Endodermal cell (in vitro differentiated cells): ENCODE measurements at regions not wholly inside any gene's neighbourhood (a gene's known extent, or its start where the extent isn't known, plus 50 kb on each side); places are given as distances from the start of the nearest gene placed in this dataset.

Experiments used
- DNase-seq: peaks from one replicate; pipeline ENCODE4 v3.0.0-alpha.2; 2017
- H3K27ac ChIP-seq: 2 replicates; pipeline ENCODE4 v1.5.1; 2013; ENCODE audit warnings: mild to moderate bottlenecking, low read depth, low read length, moderate library complexity
- H3K27me3 ChIP-seq: 2 replicates; pipeline ENCODE4 v1.6.1; 2013; ENCODE audit warnings: mild to moderate bottlenecking, low read length, moderate library complexity; ENCODE audit not compliant: insufficient read depth, control insufficient read depth, poor library complexity, severe bottlenecking
- H3K36me3 ChIP-seq: 2 replicates; pipeline ENCODE4 v1.7.0; 2013; ENCODE audit warnings: mild to moderate bottlenecking, low read length, moderate library complexity; ENCODE audit not compliant: control insufficient read depth, insufficient read depth
- H3K4me1 ChIP-seq: one replicate; pipeline ENCODE4 v1.7.0; 2013; ENCODE audit warnings: low read length; ENCODE audit not compliant: control insufficient read depth, insufficient read depth
- H3K4me3 ChIP-seq: 2 replicates; pipeline ENCODE4 v1.5.1; 2013; ENCODE audit warnings: mild to moderate bottlenecking, low read length, moderate library complexity
- H3K9ac ChIP-seq: 2 replicates; pipeline ENCODE4 v1.6.1; 2013; ENCODE audit warnings: mild to moderate bottlenecking, low read length, moderate library complexity; ENCODE audit not compliant: poor library complexity, severe bottlenecking; ENCODE audit errors: extremely low read depth
- H3K9me3 ChIP-seq: 2 replicates; pipeline ENCODE4 v1.6.1; 2013; ENCODE audit warnings: mild to moderate bottlenecking, low read length, moderate library complexity; ENCODE audit not compliant: control insufficient read depth
- H3K27ac Mint-ChIP-seq: 2 replicates; pipeline ENCODE4 v1.8.0; 2020; ENCODE audit warnings: mixed read lengths
- H3K27me3 Mint-ChIP-seq: 2 replicates; pipeline ENCODE4 v1.8.0; 2021; ENCODE audit warnings: mild to moderate bottlenecking, mixed read lengths; ENCODE audit not compliant: insufficient read depth
- H3K36me3 Mint-ChIP-seq: 2 replicates; pipeline ENCODE4 v1.8.0; 2020; ENCODE audit warnings: low read depth, mixed read lengths
- H3K4me1 Mint-ChIP-seq: 2 replicates; pipeline ENCODE4 v1.8.0; 2020; ENCODE audit warnings: mixed read lengths
- H3K4me3 Mint-ChIP-seq: 2 replicates; pipeline ENCODE4 v1.8.0; 2020; ENCODE audit warnings: mild to moderate bottlenecking, moderate library complexity, mixed read lengths
- H3K9me3 Mint-ChIP-seq: 2 replicates; pipeline ENCODE4 v1.8.0; 2020; ENCODE audit warnings: mild to moderate bottlenecking, mixed read lengths
- CTCF ChIP-seq: fragments of 200-600 bp; sonication (generic); conservative IDR thresholded peaks from 2 replicates; pipeline ENCODE4 v1.5.0; 2021; ENCODE audit warnings: antibody characterized with exemption, mild to moderate bottlenecking
- WGBS, 2 experiments: methylation state at CpG; one replicate each; pipeline versions ENCODE4 v1.1.5 to v1.1.7; 2013; ENCODE audit warnings: missing lambda C conversion rate in 2 of 2, mixed read lengths in 1 of 2; ENCODE audit not compliant: insufficient coverage in 1 of 2, insufficient read length in 1 of 2; 5-methylcytosine and 5-hydroxymethylcytosine counted together

- Histone ChIP-seq H3K27ac (no peak overlapping the region), H3K9ac (no peak overlapping the region), H3K36me3 (no peaks in the 10 kb centered on the region), H3K27me3 (no peaks in the 10 kb centered on the region), H3K9me3 (peaks cover 4% of the 10 kb centered on the region), H3K4me3 (no peak overlapping the region), H3K4me1 (no peaks in the 10 kb centered on the region)
- Mint-ChIP-seq H3K27ac (no peak overlapping the region), H3K36me3 (no peaks in the 10 kb centered on the region), H3K4me1 (no peaks in the 10 kb centered on the region), H3K27me3 (no peaks in the 10 kb centered on the region), H3K4me3 (no peak overlapping the region), H3K9me3 (no peaks in the 10 kb centered on the region)
- WGBS, 2 experiments: 64% methylated on average over 2 of the region's 2 CpGs; no CpG with 5 or more reads in 1 of the 2 experiments
- TF ChIP-seq CTCF: no peak
- DNase-seq: no peak
Measured at GRCh38 chr1:238104752-238105151, 214.0 kb upstream of the ZP4 start.

DNA sequence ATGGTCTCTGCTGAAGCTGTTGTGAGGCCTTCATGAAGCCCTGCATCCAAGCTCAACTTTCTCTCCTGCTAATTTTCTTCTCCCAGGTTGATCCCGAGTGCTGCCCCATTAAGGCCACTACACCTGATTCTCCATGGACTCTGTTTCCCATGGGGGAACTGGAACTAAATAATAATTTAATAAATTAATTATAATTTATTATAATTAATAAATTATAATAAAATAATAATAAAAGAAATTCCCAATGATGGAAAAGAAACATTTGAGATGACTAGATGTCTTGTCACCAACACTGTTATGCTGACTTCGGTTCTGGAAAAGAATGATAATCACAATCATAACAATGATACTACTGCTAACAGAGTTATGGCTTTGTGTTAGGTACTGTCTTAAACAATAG is 211.2 kb upstream of the ZP4 start:
- Mint-ChIP-seq H3K4me1 (no peaks in the 10 kb centered on the region), H3K27ac (no peak overlapping the region), H3K36me3 (no peaks in the 10 kb centered on the region), H3K4me3 (no peak overlapping the region), H3K9me3 (peaks cover 3% of the 10 kb centered on the region), H3K27me3 (no peaks in the 10 kb centered on the region)
- Histone ChIP-seq H3K9me3 (peaks cover 6% of the 10 kb centered on the region), H3K4me3 (no peak overlapping the region), H3K36me3 (no peaks in the 10 kb centered on the region), H3K27ac (no peak overlapping the region), H3K27me3 (no peaks in the 10 kb centered on the region), H3K9ac (no peak overlapping the region), H3K4me1 (no peaks in the 10 kb centered on the region)
- 86% methylated on average over 2 of the region's 2 CpGs; no CpG with 5 or more reads in 1 of the 2 experiments for WGBS, 2 experiments
- no peak for DNase-seq
- no peak for TF ChIP-seq CTCF

GRCh38 chr1:238099871-238100270 is 209.1 kb upstream of the ZP4 start:
- Histone ChIP-seq H3K36me3 (no peaks in the 10 kb centered on the region), H3K9me3 (peaks cover 6% of the 10 kb centered on the region), H3K27ac (no peak overlapping the region), H3K4me1 (no peaks in the 10 kb centered on the region), H3K9ac (no peak overlapping the region), H3K27me3 (no peaks in the 10 kb centered on the region), H3K4me3 (no peak overlapping the region)
- H3K4me3 Mint-ChIP-seq: no peak overlapping the region
- peaks cover 3% of the 10 kb centered on the region for H3K9me3 Mint-ChIP-seq
- no peak for DNase-seq
- H3K27me3 Mint-ChIP-seq: no peaks in the 10 kb centered on the region
- no peak for TF ChIP-seq CTCF
- H3K36me3 Mint-ChIP-seq: no peaks in the 10 kb centered on the region
- H3K4me1 Mint-ChIP-seq: no peaks in the 10 kb centered on the region
- no peak overlapping the region for H3K27ac Mint-ChIP-seq
- WGBS, 2 experiments: 95 to 100% methylated on average over 2 of the region's 2 CpGs
